GM12878 (cell line): ENCODE measurements at regions not wholly inside any gene's neighbourhood (a gene's known extent, or its start where the extent isn't known, plus 50 kb on each side); places are given as distances from the start of the nearest gene placed in this dataset.

Experiments used
- E4F1 ChIP-seq: fragments of 450-650 bp; IDR thresholded peaks from 2 replicates; pipeline ENCODE4 v1.6.1; 2018; ENCODE audit warnings: borderline replicate concordance, mild to moderate bottlenecking; ENCODE audit not compliant: partially characterized antibody
- EZH2 ChIP-seq: IDR thresholded peaks from 2 replicates; pipeline ENCODE4 v1.6.1; 2012; ENCODE audit warnings: low read depth, mild to moderate bottlenecking, control low read depth, inconsistent platforms, low read length, borderline replicate concordance; ENCODE audit not compliant: control insufficient read depth
- RUNX3 ChIP-seq: IDR thresholded peaks from 2 replicates; pipeline ENCODE4 v1.6.1; 2012; ENCODE audit warnings: low read length, inconsistent platforms
- SRF ChIP-seq, 2 experiments: IDR thresholded peaks; 2 replicates each; pipeline ENCODE4 v1.6.1; 2011; ENCODE audit warnings: low read depth in 2 of 2, low read length in 2 of 2, mild to moderate bottlenecking in 1 of 2, moderate library complexity in 1 of 2
- TF ChIP-seq, protein P1 (sequence below), 3 experiments: IDR thresholded peaks in 2 of 3; conservative IDR thresholded peaks in 1 of 3; 2 replicates each; pipeline ENCODE4 v1.5.1; 2011; ENCODE audit warnings: low read depth in 3 of 3, low read length in 3 of 3, mild to moderate bottlenecking in 3 of 3, control low read depth in 2 of 3, moderate library complexity in 2 of 3, inconsistent platforms in 1 of 3, mixed read lengths in 1 of 3; ENCODE audit not compliant: control insufficient read depth in 2 of 3, insufficient read depth in 1 of 3; ENCODE audit errors: extremely low read depth in 1 of 3

- TF ChIP-seq RUNX3: no peak
- TF ChIP-seq, protein P1, sequence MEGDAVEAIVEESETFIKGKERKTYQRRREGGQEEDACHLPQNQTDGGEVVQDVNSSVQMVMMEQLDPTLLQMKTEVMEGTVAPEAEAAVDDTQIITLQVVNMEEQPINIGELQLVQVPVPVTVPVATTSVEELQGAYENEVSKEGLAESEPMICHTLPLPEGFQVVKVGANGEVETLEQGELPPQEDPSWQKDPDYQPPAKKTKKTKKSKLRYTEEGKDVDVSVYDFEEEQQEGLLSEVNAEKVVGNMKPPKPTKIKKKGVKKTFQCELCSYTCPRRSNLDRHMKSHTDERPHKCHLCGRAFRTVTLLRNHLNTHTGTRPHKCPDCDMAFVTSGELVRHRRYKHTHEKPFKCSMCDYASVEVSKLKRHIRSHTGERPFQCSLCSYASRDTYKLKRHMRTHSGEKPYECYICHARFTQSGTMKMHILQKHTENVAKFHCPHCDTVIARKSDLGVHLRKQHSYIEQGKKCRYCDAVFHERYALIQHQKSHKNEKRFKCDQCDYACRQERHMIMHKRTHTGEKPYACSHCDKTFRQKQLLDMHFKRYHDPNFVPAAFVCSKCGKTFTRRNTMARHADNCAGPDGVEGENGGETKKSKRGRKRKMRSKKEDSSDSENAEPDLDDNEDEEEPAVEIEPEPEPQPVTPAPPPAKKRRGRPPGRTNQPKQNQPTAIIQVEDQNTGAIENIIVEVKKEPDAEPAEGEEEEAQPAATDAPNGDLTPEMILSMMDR (IDR thresholded peaks at IDR 0.05 in 2 of 3, conservative IDR thresholded peaks at IDR 0.05 in 1 of 3; ENCODE audit: control insufficient read depth in 2 of 3, extremely low read depth in 1 of 3, insufficient read depth in 1 of 3, low read depth in 3 of 3, low read length in 3 of 3): no peak
- no peak for TF ChIP-seq SRF (IDR thresholded peaks at IDR 0.05; ENCODE audit: low read depth in 2 of 2, low read length in 2 of 2)
- TF ChIP-seq E4F1: no peak
- TF ChIP-seq EZH2: no peak
Measured at GRCh38 chr2:20562540-20563225, 88.2 kb downstream of the HS1BP3 start.
